AG04449 (cell line): ENCODE measurements at regions not wholly inside any gene's neighbourhood (a gene's known extent, or its start where the extent isn't known, plus 50 kb on each side); places are given as distances from the start of the nearest gene placed in this dataset.

Experiments used
- CTCF ChIA-PET: fragments of 350-600 bp; formaldehyde crosslinking; extraction: SDS; loops from one replicate; lab custom pipeline; 2021; ENCODE audit warnings: antibody characterized with exemption; lab: Yijun Ruan, JAX
- POLR2A ChIA-PET: fragments of 400-600, 350-600 bp; formaldehyde crosslinking; extraction: SDS; loops from one replicate; lab custom pipeline; 2020; ENCODE audit warnings: antibody characterized with exemption, inconsistent platforms; lab: Yijun Ruan, JAX
- DNase-seq: peaks from one replicate; pipeline ENCODE4 v3.0.0-alpha.2; 2010; ENCODE audit warnings: low read depth, low spot score
- H3K4me3 ChIP-seq: 2 replicates; pipeline ENCODE4 v1.5.1; 2011; ENCODE audit warnings: low read depth, mild to moderate bottlenecking, control low read depth, low read length
- TF ChIP-seq, protein P1 (sequence below): IDR thresholded peaks from one replicate; pipeline ENCODE4 v1.5.1; 2011; ENCODE audit warnings: mild to moderate bottlenecking, moderate library complexity, low read length, control low read depth, inconsistent platforms; ENCODE audit not compliant: insufficient read depth; ENCODE audit errors: missing control alignments

DNA sequence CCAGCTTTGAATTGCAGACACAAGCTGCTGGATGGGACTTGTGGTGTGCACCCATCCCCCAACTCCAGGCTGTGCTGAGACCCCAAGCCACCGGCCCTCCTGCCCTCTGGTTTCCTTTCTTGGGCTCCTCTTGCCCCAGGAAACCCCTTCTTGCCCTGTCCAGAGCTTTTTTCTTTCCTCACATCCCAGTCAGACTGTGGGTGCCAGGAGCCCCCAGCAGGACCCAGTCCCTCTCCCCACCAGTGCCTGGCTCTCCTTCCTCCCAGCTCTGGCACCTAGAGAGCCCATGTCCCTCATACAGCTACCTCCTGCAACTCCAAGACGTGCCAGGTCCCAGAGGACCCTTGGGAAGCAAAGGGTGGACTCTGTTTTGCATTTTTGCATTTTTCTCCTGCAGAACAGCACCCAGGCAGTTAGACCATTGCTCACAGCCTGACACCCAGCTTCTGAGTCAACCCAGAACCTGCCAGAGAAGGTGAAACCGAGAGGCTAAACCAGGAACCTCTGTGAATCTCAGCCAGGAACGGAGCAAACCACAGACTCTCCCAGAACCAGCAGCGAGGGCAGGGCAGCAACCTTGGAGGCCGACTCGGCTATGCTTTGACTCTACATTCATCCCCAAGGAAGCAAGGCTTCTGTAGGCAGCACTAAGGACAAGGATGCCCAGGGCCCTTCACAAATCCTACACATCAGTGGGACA, 221.1 kb downstream of the ANAPC1 start:
- no peak for DNase-seq
- ChIA-PET CTCF (interaction anchor here (1.2 to 1.5 kb wide), 2 partner anchors 14 kb away, joined by 3 to 6 read pairs; no protein-coding TSS in a partner anchor), POLR2A (no interaction called here)
- no peak overlapping the region for H3K4me3 ChIP-seq
- TF ChIP-seq, protein P1, sequence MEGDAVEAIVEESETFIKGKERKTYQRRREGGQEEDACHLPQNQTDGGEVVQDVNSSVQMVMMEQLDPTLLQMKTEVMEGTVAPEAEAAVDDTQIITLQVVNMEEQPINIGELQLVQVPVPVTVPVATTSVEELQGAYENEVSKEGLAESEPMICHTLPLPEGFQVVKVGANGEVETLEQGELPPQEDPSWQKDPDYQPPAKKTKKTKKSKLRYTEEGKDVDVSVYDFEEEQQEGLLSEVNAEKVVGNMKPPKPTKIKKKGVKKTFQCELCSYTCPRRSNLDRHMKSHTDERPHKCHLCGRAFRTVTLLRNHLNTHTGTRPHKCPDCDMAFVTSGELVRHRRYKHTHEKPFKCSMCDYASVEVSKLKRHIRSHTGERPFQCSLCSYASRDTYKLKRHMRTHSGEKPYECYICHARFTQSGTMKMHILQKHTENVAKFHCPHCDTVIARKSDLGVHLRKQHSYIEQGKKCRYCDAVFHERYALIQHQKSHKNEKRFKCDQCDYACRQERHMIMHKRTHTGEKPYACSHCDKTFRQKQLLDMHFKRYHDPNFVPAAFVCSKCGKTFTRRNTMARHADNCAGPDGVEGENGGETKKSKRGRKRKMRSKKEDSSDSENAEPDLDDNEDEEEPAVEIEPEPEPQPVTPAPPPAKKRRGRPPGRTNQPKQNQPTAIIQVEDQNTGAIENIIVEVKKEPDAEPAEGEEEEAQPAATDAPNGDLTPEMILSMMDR: no peak

DNA sequence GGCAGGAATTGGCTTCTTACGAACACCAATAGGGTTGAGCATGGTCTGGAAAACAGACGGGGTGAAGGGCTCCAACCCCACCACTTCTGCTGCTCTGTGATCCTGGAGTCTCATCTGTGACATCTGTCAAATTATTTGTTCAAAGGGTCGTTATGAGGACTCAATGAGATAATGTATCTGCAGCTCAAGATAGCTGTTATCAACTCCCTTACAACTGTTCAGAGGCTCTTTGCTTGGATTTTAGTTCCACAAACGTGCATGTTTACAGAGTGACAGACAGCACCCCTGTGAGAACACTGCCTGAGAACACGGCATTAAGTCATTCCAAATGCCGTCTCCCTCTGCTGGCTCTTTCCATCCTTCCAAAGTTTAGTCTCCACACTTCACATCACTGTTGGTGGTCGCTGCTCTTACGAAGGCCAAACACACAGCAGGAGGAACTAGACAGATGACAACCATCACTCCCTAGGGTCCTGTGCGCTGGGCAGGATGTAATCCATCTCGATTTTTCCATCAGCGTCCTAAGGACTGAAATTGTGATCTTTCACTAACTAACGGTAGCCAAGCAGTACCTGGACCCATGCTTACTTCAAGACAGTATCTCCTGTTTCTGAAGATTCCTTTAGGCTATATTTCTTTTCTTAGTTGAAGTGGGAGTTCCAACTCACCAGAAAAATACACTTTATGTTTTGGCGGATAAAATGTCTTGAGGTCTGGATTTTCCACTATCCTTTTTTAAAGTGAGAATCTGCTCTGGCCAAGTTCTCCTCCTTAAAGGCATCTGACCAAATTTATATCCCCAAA, 220.3 kb downstream of the ANAPC1 start:
- CTCF ChIA-PET: interaction anchor here (1.2 to 1.5 kb wide), 2 partner anchors 14 to 15 kb away, joined by 3 to 6 read pairs; no protein-coding TSS in a partner anchor
- TF ChIP-seq, protein P1: peak; percentile 35

DNA sequence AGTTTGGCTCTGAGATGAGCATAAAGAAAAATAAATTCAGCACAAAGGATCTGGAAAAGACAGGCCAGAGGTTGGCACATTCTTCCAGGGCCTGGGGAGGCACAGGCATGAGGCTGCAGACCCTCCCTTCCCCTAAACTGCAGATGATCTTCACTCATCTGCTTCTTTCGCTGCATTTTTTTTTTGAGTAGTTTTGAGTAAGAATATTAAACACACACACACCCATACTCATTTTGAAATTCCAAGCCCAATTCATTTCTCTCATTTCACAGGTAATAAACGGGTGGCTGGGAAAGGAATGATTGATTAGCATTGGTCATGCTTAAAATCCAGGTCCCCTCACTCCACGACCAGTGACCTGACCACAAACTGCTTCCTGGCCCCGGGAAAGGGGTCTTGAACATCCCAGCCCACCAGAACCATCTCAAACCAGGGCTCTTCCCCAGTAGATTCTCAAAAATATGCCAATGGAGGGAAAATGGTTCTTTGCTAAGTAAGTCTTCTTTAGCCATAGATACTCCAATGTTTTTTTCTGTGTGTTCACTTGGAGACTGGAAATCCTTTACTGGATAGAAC, 219.6 kb downstream of the ANAPC1 start:
- TF ChIP-seq, protein P1: no peak
- CTCF ChIA-PET: no interaction called here
- no peak overlapping the region for H3K4me3 ChIP-seq
- POLR2A ChIA-PET: no interaction called here
- no peak for DNase-seq

More for the DNA sequence above, 220.3 kb downstream of the ANAPC1 start:
- POLR2A ChIA-PET: no interaction called here
- DNase-seq: no peak
- H3K4me3 ChIP-seq: no peak overlapping the region

DNA sequence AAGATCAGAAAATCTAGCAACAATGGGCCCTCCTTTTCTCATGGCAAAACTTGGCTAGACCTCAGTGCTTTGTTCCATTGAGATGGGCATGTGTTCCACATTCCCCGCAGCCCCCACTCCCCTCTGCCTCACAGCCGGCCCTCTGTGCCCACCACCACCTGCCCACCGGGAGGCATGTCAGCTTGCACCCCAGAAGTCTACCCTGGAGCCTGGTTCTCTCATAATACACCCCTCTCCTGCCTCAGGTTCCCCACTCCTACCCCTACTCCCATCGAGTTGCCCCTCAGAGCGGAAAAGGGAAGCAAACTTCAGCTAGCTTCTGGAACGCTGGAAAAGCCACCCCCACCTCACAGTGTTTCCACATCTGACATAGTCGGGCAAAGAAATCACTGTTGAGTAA, 219.0 kb downstream of the ANAPC1 start:
- TF ChIP-seq, protein P1: no peak
- CTCF ChIA-PET: no interaction called here
- no peak overlapping the region for H3K4me3 ChIP-seq
- no peak for DNase-seq
- POLR2A ChIA-PET: no interaction called here

DNA sequence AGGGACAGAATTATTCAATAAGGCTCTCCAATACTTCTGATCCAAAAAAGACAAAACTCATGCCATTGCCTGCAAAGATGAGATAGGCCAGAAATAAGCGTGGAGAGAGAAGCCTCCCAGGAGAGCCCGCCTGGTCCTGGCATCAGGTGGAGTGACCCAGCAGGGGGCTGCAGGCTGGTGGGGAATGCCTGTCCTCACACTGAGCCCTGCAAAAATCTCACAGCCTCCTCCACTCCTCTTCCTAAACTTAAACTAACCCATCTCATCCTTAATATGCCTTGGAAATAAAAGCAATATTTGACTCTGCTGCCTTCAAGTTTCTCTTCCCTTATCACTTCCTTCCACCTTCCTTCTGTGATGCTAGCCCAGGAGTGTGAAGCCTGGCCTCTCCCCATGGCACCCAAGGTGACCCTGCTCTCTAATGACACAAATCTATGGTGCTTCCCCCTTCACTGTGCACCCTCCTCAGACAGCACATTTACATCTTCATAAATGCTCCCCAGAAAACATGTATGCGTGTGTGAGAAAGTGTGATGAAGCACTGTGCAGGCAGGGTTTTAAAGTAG, 218.4 kb downstream of the ANAPC1 start:
- DNase-seq: no peak
- ChIA-PET CTCF (no interaction called here), POLR2A (no interaction called here)
- no peak overlapping the region for H3K4me3 ChIP-seq
- TF ChIP-seq, protein P1: no peak
